ENCODE measurements at regions not wholly inside any gene's neighbourhood (a gene's known extent, or its start where the extent isn't known, plus 50 kb on each side); places are given as distances from the start of the nearest gene placed in this dataset.

DNA sequence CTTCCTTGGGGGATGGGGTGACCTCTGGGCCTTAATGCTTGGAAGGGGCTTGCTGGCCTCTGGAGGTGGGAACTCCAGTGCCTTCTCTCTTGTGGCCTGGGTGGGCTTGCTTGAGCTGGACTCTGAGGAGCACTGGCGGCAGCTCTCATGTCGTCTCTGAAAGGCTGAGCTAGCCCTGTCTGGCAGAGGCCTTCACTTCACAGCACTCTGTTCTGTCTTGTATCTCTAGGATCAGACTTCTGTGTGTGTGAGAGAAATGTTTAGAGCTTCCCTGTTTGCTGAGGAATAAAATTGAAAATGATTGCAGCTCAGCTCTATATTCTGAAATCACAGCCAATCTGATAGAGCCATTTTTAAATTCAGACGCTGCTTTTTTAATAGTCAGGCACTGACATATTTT, 185.3 kb downstream of the KCNRG start:
- H3K4me3 ChIP-seq (ENCODE audit: insufficient read depth, low read length, poor library complexity, severe bottlenecking): no peak overlapping the region
- H2AFZ ChIP-seq (ENCODE audit: low read depth, low read length, severe bottlenecking): no peak overlapping the region
- H3K27me3 ChIP-seq (ENCODE audit: low read length): no peaks in the 10 kb centered on the region
- H3K9me2 ChIP-seq (replicated peaks; ENCODE audit: insufficient read depth, low read length): no peaks in the 10 kb centered on the region
- no peaks in the 10 kb centered on the region for H3K9me3 ChIP-seq (ENCODE audit: insufficient read depth, low read length)
- H4K20me1 ChIP-seq (ENCODE audit: low read depth, low read length): no peaks in the 10 kb centered on the region
- no peak overlapping the region for H3K27ac ChIP-seq (ENCODE audit: low read depth, low read length)
- H3K36me3 ChIP-seq (ENCODE audit: low read length): no peaks in the 10 kb centered on the region
- H3K9ac ChIP-seq (ENCODE audit: low read length): no peak overlapping the region
- no peak overlapping the region for H3K4me2 ChIP-seq (ENCODE audit: low read depth, low read length, poor library complexity, severe bottlenecking)
- H3F3A ChIP-seq (ENCODE audit: insufficient read depth): no peaks in the 10 kb centered on the region
- H3K79me2 ChIP-seq (ENCODE audit: insufficient read depth, low read length): no peaks in the 10 kb centered on the region
- no peak for TF ChIP-seq CTCF (IDR thresholded peaks at IDR 0.05; ENCODE audit: insufficient read depth, low read length, poor library complexity, severe bottlenecking)
- TF ChIP-seq EZH2phosphoT487 (conservative IDR thresholded peaks at IDR 0.05; ENCODE audit: low read length): no peak

DNA sequence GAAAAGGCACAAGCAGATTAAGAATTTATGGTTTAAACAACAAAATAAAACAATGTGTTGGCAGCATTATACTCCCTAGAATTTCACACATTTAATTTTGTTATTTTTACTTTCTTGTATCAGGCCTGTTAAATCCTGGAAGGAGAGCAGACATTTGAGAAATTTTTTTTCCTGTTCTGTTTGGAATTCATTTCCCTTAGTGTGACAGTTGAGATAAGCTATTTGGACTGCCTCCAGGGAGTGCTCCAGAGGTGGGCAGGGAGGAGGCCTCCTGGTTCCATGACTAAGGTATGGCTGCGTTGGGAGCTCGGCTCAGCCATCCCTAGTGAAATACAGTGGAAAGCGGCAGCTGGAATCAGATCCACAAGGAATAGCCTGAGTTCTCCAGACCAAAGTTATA, 185.7 kb downstream of the KCNRG start:
- Histone ChIP-seq H3K36me3 (ENCODE audit: low read length) (no peaks in the 10 kb centered on the region), H3K9me2 (replicated peaks; ENCODE audit: insufficient read depth, low read length) (no peaks in the 10 kb centered on the region), H3K4me3 (ENCODE audit: insufficient read depth, low read length, poor library complexity, severe bottlenecking) (no peak overlapping the region), H3K27me3 (ENCODE audit: low read length) (no peaks in the 10 kb centered on the region), H4K20me1 (ENCODE audit: low read depth, low read length) (no peaks in the 10 kb centered on the region), H3K9ac (ENCODE audit: low read length) (no peak overlapping the region), H3K79me2 (ENCODE audit: insufficient read depth, low read length) (no peaks in the 10 kb centered on the region), H3K9me3 (ENCODE audit: insufficient read depth, low read length) (no peaks in the 10 kb centered on the region), H2AFZ (ENCODE audit: low read depth, low read length, severe bottlenecking) (no peak overlapping the region), H3K27ac (ENCODE audit: low read depth, low read length) (no peak overlapping the region), H3F3A (ENCODE audit: insufficient read depth) (no peaks in the 10 kb centered on the region), H3K4me2 (ENCODE audit: low read depth, low read length, poor library complexity, severe bottlenecking) (no peak overlapping the region)
- TF ChIP-seq EZH2phosphoT487 (conservative IDR thresholded peaks at IDR 0.05; ENCODE audit: low read length): no peak
- TF ChIP-seq CTCF (IDR thresholded peaks at IDR 0.05; ENCODE audit: insufficient read depth, low read length, poor library complexity, severe bottlenecking): no peak

GRCh38 chr13:50202485-50202884, 187.2 kb downstream of the KCNRG start:
- Histone ChIP-seq H3K9me2 (replicated peaks; ENCODE audit: insufficient read depth, low read length) (no peaks in the 10 kb centered on the region), H3K9me3 (ENCODE audit: insufficient read depth, low read length) (no peaks in the 10 kb centered on the region), H3K9ac (ENCODE audit: low read length) (no peak overlapping the region), H3K79me2 (ENCODE audit: insufficient read depth, low read length) (no peaks in the 10 kb centered on the region), H3F3A (ENCODE audit: insufficient read depth) (no peaks in the 10 kb centered on the region), H4K20me1 (ENCODE audit: low read depth, low read length) (no peaks in the 10 kb centered on the region), H3K27me3 (ENCODE audit: low read length) (no peaks in the 10 kb centered on the region), H2AFZ (ENCODE audit: low read depth, low read length, severe bottlenecking) (no peak overlapping the region), H3K4me3 (ENCODE audit: insufficient read depth, low read length, poor library complexity, severe bottlenecking) (no peak overlapping the region), H3K4me2 (ENCODE audit: low read depth, low read length, poor library complexity, severe bottlenecking) (no peak overlapping the region), H3K36me3 (ENCODE audit: low read length) (no peaks in the 10 kb centered on the region), H3K27ac (ENCODE audit: low read depth, low read length) (no peak overlapping the region)
- TF ChIP-seq EZH2phosphoT487 (conservative IDR thresholded peaks at IDR 0.05; ENCODE audit: low read length) (no peak), CTCF (IDR thresholded peaks at IDR 0.05; ENCODE audit: insufficient read depth, low read length, poor library complexity, severe bottlenecking) (no peak)

All from SU-DHL-6 (cell line).